ENCODE measurements at regions not wholly inside any gene's neighbourhood (a gene's known extent, or its start where the extent isn't known, plus 50 kb on each side); places are given as distances from the start of the nearest gene placed in this dataset.

DNA sequence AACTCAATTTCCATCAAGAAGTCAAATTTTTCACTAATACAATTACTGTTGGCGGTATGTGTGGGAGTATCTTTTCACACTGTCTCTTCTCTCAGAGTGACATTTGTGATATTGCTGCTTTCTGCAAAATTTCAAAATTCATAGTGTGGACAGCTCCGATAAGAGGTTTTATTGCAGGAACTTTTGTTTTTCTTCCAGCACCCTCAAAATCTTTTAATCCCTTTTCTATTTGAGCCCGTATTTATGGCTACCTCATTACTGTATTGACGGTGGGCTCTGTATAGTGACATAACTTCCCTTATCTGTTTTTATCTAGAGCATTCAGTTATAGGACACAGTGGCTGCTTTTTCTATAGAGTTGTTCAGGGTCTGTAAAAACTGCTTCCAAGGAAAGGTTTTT is 794.4 kb upstream of the TMPRSS15 start:
- H3K9ac ChIP-seq (replicated peaks; ENCODE audit: extremely low read depth, insufficient read depth, low read length): no peak overlapping the region
- no peak overlapping the region for H3K4me3 ChIP-seq (replicated peaks in 1 of 3; ENCODE audit: insufficient read depth in 1 of 3, low read depth in 1 of 3, low read length in 3 of 3)
- BruUV-seq (replicated peaks): no TSS peak
- CTCF ChIA-PET: no interaction called here
- dilution Hi-C loops (cut with MboI; ENCODE audit: extremely low pct_ligation_motif_present, low sequenced_read_pairs): no loop called here
- FAIRE-seq (no peak), DNase-seq (ENCODE audit: low read depth, low spot score) (no peak)
- no peaks in the 10 kb centered on the region for H3K79me2 ChIP-seq (ENCODE audit: control insufficient read depth, insufficient read depth, low read length)
- TF ChIP-seq FOS (IDR thresholded peaks at IDR 0.05; ENCODE audit: borderline replicate concordance, insufficient read depth, low read length): no peak
- no peak for TF ChIP-seq GATA2 (IDR thresholded peaks at IDR 0.05; ENCODE audit: insufficient read depth, insufficient read length, low read depth, low read length)
- no peak for TF ChIP-seq EZH2 (IDR thresholded peaks at IDR 0.05; ENCODE audit: borderline replicate concordance, low read depth, low read length, severe bottlenecking)
- no peak for TF ChIP-seq POLR2A (IDR thresholded peaks at IDR 0.05; ENCODE audit: low read depth, low read length)
- H3K4me2 ChIP-seq (ENCODE audit: insufficient read depth, low read length): no peak overlapping the region
- no peak overlapping the region for H3K27ac ChIP-seq (ENCODE audit: insufficient read depth, low read depth, low read length)
- H3K36me3 ChIP-seq (ENCODE audit: control insufficient read depth in 2 of 2, extremely low read depth in 1 of 2, insufficient read depth in 2 of 2, low read length in 2 of 2): no peaks in the 10 kb centered on the region
- no peaks in the 10 kb centered on the region for H3K4me1 ChIP-seq (ENCODE audit: control insufficient read depth, extremely low read depth, insufficient read depth, low read length)
- H3K9me3 ChIP-seq (replicated peaks; ENCODE audit: control insufficient read depth, insufficient read depth, low read length): peaks cover 3% of the 10 kb centered on the region
- no peaks in the 10 kb centered on the region for H3K27me3 ChIP-seq (ENCODE audit: control insufficient read depth in 2 of 2, insufficient read depth in 2 of 2, low read length in 2 of 2)
- POLR2A ChIA-PET: no interaction called here
- intact Hi-C loops (cut with micrococcal nuclease): no loop called here
- H3K9me1 ChIP-seq (replicated peaks; ENCODE audit: control insufficient read depth, extremely low read depth, insufficient read depth, low read length): no peaks in the 10 kb centered on the region
- H4K20me1 ChIP-seq (replicated peaks; ENCODE audit: control insufficient read depth, extremely low read depth, insufficient read depth, low read length): no peaks in the 10 kb centered on the region
- H2AFZ ChIP-seq (ENCODE audit: low read depth, low read length): no peak overlapping the region

DNA sequence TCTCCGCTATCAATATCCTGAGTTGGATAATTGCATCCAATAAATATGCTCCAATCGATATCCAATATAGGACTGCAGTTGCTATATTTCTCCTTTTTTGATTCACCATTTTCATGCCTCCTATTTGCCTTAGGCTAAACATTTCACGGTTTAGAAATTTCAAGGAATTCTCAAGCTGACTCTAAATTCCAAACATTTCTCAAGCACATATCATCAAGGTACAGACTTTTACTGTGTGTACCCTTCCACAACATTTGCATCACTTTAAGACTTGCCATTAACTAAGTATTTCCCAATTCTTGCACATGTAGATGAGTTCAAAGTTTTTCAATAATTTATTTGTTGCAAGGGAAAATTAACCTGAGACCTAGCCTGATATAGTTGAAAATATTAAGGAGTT is 795.2 kb upstream of the TMPRSS15 start:
- no peak for FAIRE-seq
- ChIA-PET POLR2A (no interaction called here), CTCF (no interaction called here)

More for the DNA sequence above, 795.2 kb upstream of the TMPRSS15 start:
- Histone ChIP-seq H2AFZ (ENCODE audit: low read depth, low read length) (no peak overlapping the region), H3K4me2 (ENCODE audit: insufficient read depth, low read length) (no peak overlapping the region), H3K79me2 (ENCODE audit: control insufficient read depth, insufficient read depth, low read length) (no peaks in the 10 kb centered on the region), H3K4me3 (replicated peaks in 1 of 3; ENCODE audit: insufficient read depth in 1 of 3, low read depth in 1 of 3, low read length in 3 of 3) (no peak overlapping the region), H3K9me3 (replicated peaks; ENCODE audit: control insufficient read depth, insufficient read depth, low read length) (peaks cover 3% of the 10 kb centered on the region), H3K9ac (replicated peaks; ENCODE audit: extremely low read depth, insufficient read depth, low read length) (no peak overlapping the region), H3K9me1 (replicated peaks; ENCODE audit: control insufficient read depth, extremely low read depth, insufficient read depth, low read length) (no peaks in the 10 kb centered on the region), H3K27ac (ENCODE audit: insufficient read depth, low read depth, low read length) (no peak overlapping the region), H3K27me3 (ENCODE audit: control insufficient read depth in 2 of 2, insufficient read depth in 2 of 2, low read length in 2 of 2) (no peaks in the 10 kb centered on the region), H3K36me3 (ENCODE audit: control insufficient read depth in 2 of 2, extremely low read depth in 1 of 2, insufficient read depth in 2 of 2, low read length in 2 of 2) (no peaks in the 10 kb centered on the region), H4K20me1 (replicated peaks; ENCODE audit: control insufficient read depth, extremely low read depth, insufficient read depth, low read length) (no peaks in the 10 kb centered on the region), H3K4me1 (ENCODE audit: control insufficient read depth, extremely low read depth, insufficient read depth, low read length) (no peaks in the 10 kb centered on the region)
- dilution Hi-C loops (cut with MboI; ENCODE audit: extremely low pct_ligation_motif_present, low sequenced_read_pairs) (no loop called here), intact Hi-C loops (cut with micrococcal nuclease) (no loop called here)
- no peak for DNase-seq (ENCODE audit: low read depth, low spot score)
- no peak for TF ChIP-seq POLR2A (IDR thresholded peaks at IDR 0.05; ENCODE audit: low read depth, low read length)
- TF ChIP-seq GATA2 (IDR thresholded peaks at IDR 0.05; ENCODE audit: insufficient read depth, insufficient read length, low read depth, low read length): no peak
- TF ChIP-seq MYC (IDR thresholded peaks at IDR 0.05; ENCODE audit: low read depth, low read length): no peak
- no peak for TF ChIP-seq POLR2AphosphoS5 (IDR thresholded peaks at IDR 0.05; ENCODE audit: insufficient read depth, low read depth, low read length)
- TF ChIP-seq JUN (IDR thresholded peaks at IDR 0.05; ENCODE audit: borderline replicate concordance, insufficient read depth, insufficient read length, low read depth): no peak
- no TSS peak for BruUV-seq (replicated peaks)

Measured in endothelial cell of umbilical vein (primary cell).